ENCODE measurements at regions not wholly inside any gene's neighbourhood (a gene's known extent, or its start where the extent isn't known, plus 50 kb on each side); places are given as distances from the start of the nearest gene placed in this dataset.

- Mint-ChIP-seq H3K27ac (no peak overlapping the region), H3K27me3 (no peaks in the 10 kb centered on the region), H3K36me3 (ENCODE audit: low read depth) (no peaks in the 10 kb centered on the region), H3K9me3 (peaks cover 6% of the 10 kb centered on the region), H3K4me3 (no peak overlapping the region), H3K4me1 (no peaks in the 10 kb centered on the region)
- CTCF ChIA-PET, result no interaction called here
- DNase-seq (no peak), ATAC-seq (ENCODE audit: low read depth) (no peak)
- no peak for TF ChIP-seq CTCF (IDR thresholded peaks at IDR 0.05)
- POLR2A ChIA-PET, result no interaction called here
- intact Hi-C loops (cut with micrococcal nuclease), result no loop called here
Observed at GRCh38 chr12:127899971-127900370, 367.0 kb upstream of the TMEM132C start.

GRCh38 chr12:127900386-127900785 is 366.6 kb upstream of the TMEM132C start:
- H3K27ac Mint-ChIP-seq, result no peak overlapping the region
- POLR2A ChIA-PET, result no interaction called here
- H3K36me3 Mint-ChIP-seq (ENCODE audit: low read depth), result no peaks in the 10 kb centered on the region
- TF ChIP-seq CTCF (IDR thresholded peaks at IDR 0.05), result no peak
- H3K27me3 Mint-ChIP-seq, result no peaks in the 10 kb centered on the region
- intact Hi-C loops (cut with micrococcal nuclease), result no loop called here
- CTCF ChIA-PET, result no interaction called here
- no peak overlapping the region for H3K4me3 Mint-ChIP-seq
- DNase-seq (no peak), ATAC-seq (ENCODE audit: low read depth) (no peak)
- peaks cover 9% of the 10 kb centered on the region for H3K9me3 Mint-ChIP-seq
- H3K4me1 Mint-ChIP-seq, result no peaks in the 10 kb centered on the region

- intact Hi-C loops (cut with micrococcal nuclease), result no loop called here
- no peak for DNase-seq
- Mint-ChIP-seq H3K9me3 (peaks cover 12% of the 10 kb centered on the region), H3K36me3 (ENCODE audit: low read depth) (no peaks in the 10 kb centered on the region), H3K27ac (no peak overlapping the region), H3K4me3 (no peak overlapping the region), H3K27me3 (no peaks in the 10 kb centered on the region), H3K4me1 (no peaks in the 10 kb centered on the region)
- no peak for TF ChIP-seq CTCF (IDR thresholded peaks at IDR 0.05)
- no peak for ATAC-seq (ENCODE audit: low read depth)
- CTCF ChIA-PET, result no interaction called here
- POLR2A ChIA-PET, result no interaction called here
Observed at GRCh38 chr12:127903146-127903545, 363.8 kb upstream of the TMEM132C start.

GRCh38 chr12:127909041-127909440 is 357.9 kb upstream of the TMEM132C start:
- H3K4me3 Mint-ChIP-seq, result no peak overlapping the region
- no peak for ATAC-seq (ENCODE audit: low read depth)
- no peaks in the 10 kb centered on the region for H3K36me3 Mint-ChIP-seq (ENCODE audit: low read depth)
- H3K27me3 Mint-ChIP-seq, result no peaks in the 10 kb centered on the region
- no peak for DNase-seq
- no peak overlapping the region for H3K27ac Mint-ChIP-seq
- peaks cover 12% of the 10 kb centered on the region for H3K9me3 Mint-ChIP-seq
- intact Hi-C loops (cut with micrococcal nuclease), result no loop called here
- no peaks in the 10 kb centered on the region for H3K4me1 Mint-ChIP-seq
- no peak for TF ChIP-seq CTCF (IDR thresholded peaks at IDR 0.05)
- ChIA-PET CTCF (no interaction called here), POLR2A (no interaction called here)

- no peak for TF ChIP-seq CTCF (IDR thresholded peaks at IDR 0.05)
- DNase-seq, result no peak
- no peak overlapping the region for H3K27ac Mint-ChIP-seq
- H3K4me3 Mint-ChIP-seq, result no peak overlapping the region
- CTCF ChIA-PET, result no interaction called here
- POLR2A ChIA-PET, result no interaction called here
- peaks cover under 1% of the 10 kb centered on the region for H3K9me3 Mint-ChIP-seq
- H3K4me1 Mint-ChIP-seq, result no peaks in the 10 kb centered on the region
- no peaks in the 10 kb centered on the region for H3K36me3 Mint-ChIP-seq (ENCODE audit: low read depth)
- no peaks in the 10 kb centered on the region for H3K27me3 Mint-ChIP-seq
- intact Hi-C loops (cut with micrococcal nuclease), result no loop called here
- no peak for ATAC-seq (ENCODE audit: low read depth)
Observed at GRCh38 chr12:127911291-127911690, 355.7 kb upstream of the TMEM132C start.

Data from activated B cell treated with CpG ODN at 0.5 μM for 24 hours (primary cell).